ENCODE measurements at regions not wholly inside any gene's neighbourhood (a gene's known extent, or its start where the extent isn't known, plus 50 kb on each side); places are given as distances from the start of the nearest gene placed in this dataset.

GRCh38 chr20:52905241-52905994, 66.7 kb upstream of the TSHZ2 start:
- TF ChIP-seq CTCF (conservative IDR thresholded peaks at IDR 0.05), result no peak
- peaks cover 16% of the 10 kb centered on the region for H3K4me1 Mint-ChIP-seq
- H3K27ac Mint-ChIP-seq (ENCODE audit: unreplicated experiment), result no peak overlapping the region
- no peak for DNase-seq (ENCODE audit: low read depth, low spot score)
- peaks cover 3% of the 10 kb centered on the region for H3K9me3 Mint-ChIP-seq
- no peaks in the 10 kb centered on the region for H3K36me3 Mint-ChIP-seq (ENCODE audit: low read depth)
- H3K27me3 Mint-ChIP-seq (ENCODE audit: low read depth), result no peaks in the 10 kb centered on the region
- H3K4me3 Mint-ChIP-seq, result no peak overlapping the region

GRCh38 chr20:52904837-52905236, 67.3 kb upstream of the TSHZ2 start:
- Mint-ChIP-seq H3K4me3 (no peak overlapping the region), H3K27ac (ENCODE audit: unreplicated experiment) (no peak overlapping the region), H3K9me3 (peaks cover 3% of the 10 kb centered on the region), H3K4me1 (peaks cover 16% of the 10 kb centered on the region), H3K36me3 (ENCODE audit: low read depth) (no peaks in the 10 kb centered on the region), H3K27me3 (ENCODE audit: low read depth) (no peaks in the 10 kb centered on the region)
- TF ChIP-seq CTCF (conservative IDR thresholded peaks at IDR 0.05), result no peak
- DNase-seq (ENCODE audit: low read depth, low spot score), result no peak

- DNase-seq (ENCODE audit: low read depth, low spot score), result no peak
- no peak for TF ChIP-seq CTCF (conservative IDR thresholded peaks at IDR 0.05)
- H3K36me3 Mint-ChIP-seq (ENCODE audit: low read depth), result no peaks in the 10 kb centered on the region
- H3K4me1 Mint-ChIP-seq, result peaks cover 24% of the 10 kb centered on the region
- no peak overlapping the region for H3K27ac Mint-ChIP-seq (ENCODE audit: unreplicated experiment)
- no peak overlapping the region for H3K4me3 Mint-ChIP-seq
- H3K9me3 Mint-ChIP-seq, result peaks cover 4% of the 10 kb centered on the region
- H3K27me3 Mint-ChIP-seq (ENCODE audit: low read depth), result no peaks in the 10 kb centered on the region
Observed at GRCh38 chr20:52899041-52899608, 73.0 kb upstream of the TSHZ2 start.

GRCh38 chr20:52896348-52896747, 75.8 kb upstream of the TSHZ2 start:
- DNase-seq (ENCODE audit: low read depth, low spot score), result no peak
- H3K9me3 Mint-ChIP-seq, result peaks cover 4% of the 10 kb centered on the region

GRCh38 chr20:52895701-52896100, 76.5 kb upstream of the TSHZ2 start:
- Mint-ChIP-seq H3K9me3 (peaks cover 8% of the 10 kb centered on the region), H3K27ac (ENCODE audit: unreplicated experiment) (no peak overlapping the region), H3K4me3 (no peak overlapping the region), H3K36me3 (ENCODE audit: low read depth) (no peaks in the 10 kb centered on the region), H3K4me1 (peaks cover 24% of the 10 kb centered on the region), H3K27me3 (ENCODE audit: low read depth) (no peaks in the 10 kb centered on the region)
- DNase-seq (ENCODE audit: low read depth, low spot score), result no peak
- no peak for TF ChIP-seq CTCF (conservative IDR thresholded peaks at IDR 0.05)

More at GRCh38 chr20:52896348-52896747, 75.8 kb upstream of the TSHZ2 start:
- H3K27me3 Mint-ChIP-seq (ENCODE audit: low read depth), result no peaks in the 10 kb centered on the region
- H3K36me3 Mint-ChIP-seq (ENCODE audit: low read depth), result no peaks in the 10 kb centered on the region
- TF ChIP-seq CTCF (conservative IDR thresholded peaks at IDR 0.05), result no peak
- H3K27ac Mint-ChIP-seq (ENCODE audit: unreplicated experiment), result no peak overlapping the region
- H3K4me1 Mint-ChIP-seq, result peaks cover 24% of the 10 kb centered on the region
- no peak overlapping the region for H3K4me3 Mint-ChIP-seq

Data from neural crest cell (in vitro differentiated cells).